Ectodermal cell (in vitro differentiated cells): ENCODE measurements at regions not wholly inside any gene's neighbourhood (a gene's known extent, or its start where the extent isn't known, plus 50 kb on each side); places are given as distances from the start of the nearest gene placed in this dataset.

Source experiments
- H3K27ac ChIP-seq: 2 replicates; pipeline ENCODE4 v1.7.0; 2013; ENCODE audit warnings: mild to moderate bottlenecking, low read depth, low read length; ENCODE audit not compliant: insufficient read depth, poor library complexity, severe bottlenecking
- H3K27me3 ChIP-seq: 2 replicates; pipeline ENCODE4 v1.7.0; 2013; ENCODE audit warnings: mild to moderate bottlenecking, low read length; ENCODE audit not compliant: insufficient read depth, control insufficient read depth, poor library complexity, severe bottlenecking
- H3K36me3 ChIP-seq: one replicate; pipeline ENCODE4 v1.7.0; 2013; ENCODE audit warnings: low read length; ENCODE audit not compliant: control insufficient read depth, insufficient read depth
- H3K4me1 ChIP-seq: one replicate; pipeline ENCODE4 v1.7.0; 2013; ENCODE audit warnings: low read length; ENCODE audit not compliant: control insufficient read depth, insufficient read depth
- H3K4me3 ChIP-seq: 2 replicates; pipeline ENCODE4 v1.7.0; 2013; ENCODE audit warnings: low read depth, low read length, control low read depth; ENCODE audit not compliant: insufficient read depth
- H3K9me3 ChIP-seq: 2 replicates; pipeline ENCODE4 v1.7.0; 2013; ENCODE audit warnings: mild to moderate bottlenecking, low read length, moderate library complexity; ENCODE audit not compliant: control insufficient read depth
- WGBS, 2 experiments: methylation state at CpG; one replicate each; pipeline ENCODE4 v1.1.7; 2013; ENCODE audit warnings: missing lambda C conversion rate in 2 of 2; 5-methylcytosine and 5-hydroxymethylcytosine counted together

DNA sequence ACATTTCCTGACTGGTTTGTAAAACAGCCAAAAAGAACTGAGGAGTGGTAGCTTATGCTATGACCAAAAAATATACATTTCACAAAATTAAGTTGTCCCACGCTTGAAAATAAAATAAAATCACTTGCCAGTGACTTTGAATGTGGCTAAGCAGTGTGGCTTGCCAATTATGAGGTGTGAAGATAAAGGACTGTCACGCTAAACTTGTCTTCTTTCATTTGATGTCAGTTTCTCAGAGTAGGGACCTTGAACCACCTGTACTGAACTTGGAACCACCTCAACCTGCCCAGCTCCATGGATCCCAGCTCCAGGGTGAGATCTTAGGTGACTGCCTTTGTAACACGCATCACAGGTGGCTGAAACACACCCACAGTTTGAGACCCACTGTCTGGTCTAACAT lies 113.7 kb upstream of the TBL1X start:
- no peak overlapping the region for H3K27ac ChIP-seq
- 92 to 96% methylated on average over 3 of the region's 3 CpGs for WGBS, 2 experiments
- H3K9me3 ChIP-seq: no peaks in the 10 kb centered on the region
- H3K4me3 ChIP-seq: no peak overlapping the region
- H3K36me3 ChIP-seq: no peaks in the 10 kb centered on the region
- H3K27me3 ChIP-seq: no peaks in the 10 kb centered on the region
- H3K4me1 ChIP-seq: no peaks in the 10 kb centered on the region

DNA sequence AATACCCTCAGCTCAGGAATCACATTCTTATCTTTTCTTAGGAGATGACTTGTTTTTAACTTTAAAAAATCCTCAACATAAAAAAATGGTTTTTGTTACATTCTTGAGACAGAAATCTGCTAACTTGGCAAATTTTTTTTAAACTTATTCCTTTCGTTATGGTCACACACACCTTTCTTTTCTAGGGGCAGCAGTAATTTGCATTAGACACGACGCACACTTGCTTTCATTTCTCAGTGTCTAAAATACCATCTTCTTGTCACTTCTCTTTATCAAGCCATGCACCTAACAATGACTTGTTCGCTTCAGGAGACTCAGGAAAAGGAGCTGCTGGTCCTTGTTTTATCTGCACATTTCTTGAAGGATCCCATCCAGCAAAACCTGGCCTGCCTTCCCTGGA lies 112.6 kb upstream of the TBL1X start:
- H3K36me3 ChIP-seq: no peaks in the 10 kb centered on the region
- no peaks in the 10 kb centered on the region for H3K4me1 ChIP-seq
- no peaks in the 10 kb centered on the region for H3K27me3 ChIP-seq
- H3K4me3 ChIP-seq: no peak overlapping the region
- H3K27ac ChIP-seq: no peak overlapping the region
- H3K9me3 ChIP-seq: no peaks in the 10 kb centered on the region
- 92 to 93% methylated on average over 4 of the region's 4 CpGs for WGBS, 2 experiments

DNA sequence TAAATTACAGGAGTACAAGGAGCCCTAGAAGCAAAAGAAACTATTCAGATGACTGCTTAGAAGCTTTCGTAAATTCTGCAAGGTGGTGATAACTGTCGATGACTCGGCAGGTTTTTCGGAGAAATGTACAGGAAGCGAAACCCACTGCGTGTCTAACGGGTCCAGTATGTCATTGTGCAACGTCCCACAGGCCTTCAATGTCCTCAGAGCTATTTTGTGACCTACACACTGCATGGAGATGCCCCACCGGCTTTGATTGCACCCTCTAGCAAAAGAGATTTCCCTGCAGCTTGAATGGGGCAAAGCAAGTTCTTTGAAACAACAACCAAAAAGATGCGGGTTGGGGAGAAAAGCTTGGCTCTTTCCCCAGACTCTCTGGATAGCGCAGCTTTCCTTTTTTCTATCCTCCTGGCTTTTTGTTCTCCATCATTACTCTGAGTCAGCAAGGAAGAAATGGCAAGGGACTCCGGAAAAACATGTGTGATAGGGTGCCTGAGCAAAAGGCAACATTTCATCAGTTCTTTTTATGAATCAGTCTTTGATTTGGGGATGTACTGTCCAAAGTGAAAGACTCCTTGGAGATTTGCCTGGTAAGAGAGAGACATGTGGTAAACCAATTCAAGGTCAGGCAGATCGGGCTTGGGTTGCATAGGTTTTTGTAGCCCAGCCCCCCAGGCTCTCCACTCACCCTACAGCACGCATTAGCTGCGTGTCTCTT lies 112.0 kb upstream of the TBL1X start:
- no peak overlapping the region for H3K4me3 ChIP-seq
- H3K27ac ChIP-seq: no peak overlapping the region
- no peaks in the 10 kb centered on the region for H3K4me1 ChIP-seq
- H3K27me3 ChIP-seq: no peaks in the 10 kb centered on the region
- WGBS, 2 experiments: 83 to 85% methylated on average over 15 of the region's 15 CpGs
- no peaks in the 10 kb centered on the region for H3K36me3 ChIP-seq
- no peaks in the 10 kb centered on the region for H3K9me3 ChIP-seq

DNA sequence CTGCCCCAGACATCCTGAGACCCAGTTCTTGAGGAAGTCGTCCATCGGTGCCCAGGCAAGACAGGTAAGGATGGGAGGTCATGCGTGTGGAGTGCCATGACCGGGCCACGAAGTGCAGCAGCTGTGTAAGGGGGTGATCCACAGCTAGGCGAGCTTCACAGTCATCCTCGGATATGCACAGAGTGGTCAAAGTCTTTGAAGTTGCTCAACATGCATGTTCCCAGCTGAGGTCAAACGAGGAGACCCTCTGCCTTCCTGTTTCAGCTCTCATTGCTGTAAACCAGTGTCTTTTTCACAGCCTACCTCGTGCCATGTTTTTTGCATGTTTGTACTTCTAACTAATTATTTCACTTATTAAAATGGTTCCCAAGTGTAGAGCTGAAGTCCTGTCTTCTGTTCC lies 109.9 kb upstream of the TBL1X start:
- H3K4me1 ChIP-seq: no peaks in the 10 kb centered on the region
- H3K27ac ChIP-seq: no peak overlapping the region
- WGBS, 2 experiments: 94 to 95% methylated on average over 9 of the region's 9 CpGs
- no peaks in the 10 kb centered on the region for H3K9me3 ChIP-seq
- no peaks in the 10 kb centered on the region for H3K36me3 ChIP-seq
- H3K4me3 ChIP-seq: no peak overlapping the region
- H3K27me3 ChIP-seq: no peaks in the 10 kb centered on the region

DNA sequence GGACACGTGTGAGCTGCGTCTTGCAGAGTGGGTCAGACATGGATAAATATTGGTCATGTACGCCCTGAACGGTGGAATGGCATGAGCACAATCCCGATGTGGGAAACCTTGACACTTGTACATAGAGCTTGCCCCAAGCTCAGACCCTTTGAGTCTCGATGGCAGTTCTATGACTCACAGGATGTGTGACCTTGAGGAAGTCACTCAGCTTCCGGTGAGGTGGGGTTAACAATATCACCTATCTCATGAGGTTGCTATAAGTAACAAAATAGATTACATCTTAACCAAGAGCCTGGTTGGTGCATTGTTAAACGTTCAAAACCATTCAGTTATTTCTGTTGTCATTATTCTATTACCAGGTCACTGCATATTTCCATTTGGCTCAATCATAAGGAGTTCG lies 109.1 kb upstream of the TBL1X start:
- no peaks in the 10 kb centered on the region for H3K27me3 ChIP-seq
- H3K27ac ChIP-seq: no peak overlapping the region
- H3K9me3 ChIP-seq: no peaks in the 10 kb centered on the region
- no peaks in the 10 kb centered on the region for H3K36me3 ChIP-seq
- H3K4me3 ChIP-seq: no peak overlapping the region
- WGBS, 2 experiments: 91 to 94% methylated on average over 7 to 9 of the region's 9 CpGs
- no peaks in the 10 kb centered on the region for H3K4me1 ChIP-seq

DNA sequence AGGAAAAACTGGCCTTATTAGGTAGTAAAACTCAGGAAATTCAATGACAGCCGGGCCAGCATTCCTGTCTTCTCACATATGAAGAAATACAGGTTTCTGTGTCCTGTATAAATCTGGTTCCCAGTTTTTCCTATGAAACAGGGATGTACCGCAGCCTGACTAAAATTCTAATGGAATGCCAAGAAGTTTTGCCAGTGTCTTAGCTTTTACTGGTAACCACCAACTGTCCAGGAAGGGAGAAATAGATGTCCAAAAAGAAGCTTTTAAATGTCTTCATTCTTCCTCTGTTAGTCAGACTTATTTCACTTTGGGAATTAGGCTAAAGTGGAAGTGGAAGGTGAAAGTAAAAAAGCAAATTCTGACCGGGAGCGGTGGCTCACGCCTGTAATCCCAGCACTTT lies 108.0 kb upstream of the TBL1X start:
- H3K36me3 ChIP-seq: no peaks in the 10 kb centered on the region
- 91 to 96% methylated on average over 5 of the region's 5 CpGs for WGBS, 2 experiments
- no peaks in the 10 kb centered on the region for H3K9me3 ChIP-seq
- no peak overlapping the region for H3K27ac ChIP-seq
- H3K27me3 ChIP-seq: no peaks in the 10 kb centered on the region
- H3K4me3 ChIP-seq: no peak overlapping the region
- no peaks in the 10 kb centered on the region for H3K4me1 ChIP-seq

DNA sequence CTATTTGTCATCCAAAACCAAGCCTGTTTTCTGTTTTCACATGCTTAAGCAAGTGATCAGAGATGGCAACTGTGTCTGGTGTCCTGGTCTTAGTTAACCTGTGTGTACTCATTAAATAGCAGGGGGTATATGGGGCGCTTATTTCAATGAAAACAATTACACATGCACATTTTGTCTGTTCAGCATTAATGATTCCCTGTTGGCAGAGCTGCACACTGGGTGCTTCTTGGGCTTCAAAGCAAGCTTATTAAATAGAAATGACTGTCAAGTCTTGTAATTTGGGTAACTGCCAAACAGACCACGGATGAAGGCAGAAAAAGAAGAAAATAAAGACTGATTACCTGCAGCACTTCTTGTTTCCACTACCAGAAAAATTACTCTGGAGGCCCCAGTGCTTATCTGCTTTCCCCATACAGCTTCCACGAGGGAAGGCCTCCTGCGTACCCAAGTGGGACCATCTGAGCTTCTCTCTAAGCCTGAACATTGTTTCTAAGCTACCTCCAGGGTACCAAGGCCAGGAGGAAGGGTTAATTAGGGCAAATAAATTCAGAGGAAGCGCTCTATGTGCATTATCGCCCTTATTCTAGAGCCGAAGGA lies 107.2 kb upstream of the TBL1X start:
- H3K27me3 ChIP-seq: no peaks in the 10 kb centered on the region
- WGBS, 2 experiments: 95 to 97% methylated on average over 5 to 7 of the region's 7 CpGs
- H3K27ac ChIP-seq: no peak overlapping the region
- H3K9me3 ChIP-seq: no peaks in the 10 kb centered on the region
- no peaks in the 10 kb centered on the region for H3K4me1 ChIP-seq
- no peaks in the 10 kb centered on the region for H3K36me3 ChIP-seq
- no peak overlapping the region for H3K4me3 ChIP-seq

DNA sequence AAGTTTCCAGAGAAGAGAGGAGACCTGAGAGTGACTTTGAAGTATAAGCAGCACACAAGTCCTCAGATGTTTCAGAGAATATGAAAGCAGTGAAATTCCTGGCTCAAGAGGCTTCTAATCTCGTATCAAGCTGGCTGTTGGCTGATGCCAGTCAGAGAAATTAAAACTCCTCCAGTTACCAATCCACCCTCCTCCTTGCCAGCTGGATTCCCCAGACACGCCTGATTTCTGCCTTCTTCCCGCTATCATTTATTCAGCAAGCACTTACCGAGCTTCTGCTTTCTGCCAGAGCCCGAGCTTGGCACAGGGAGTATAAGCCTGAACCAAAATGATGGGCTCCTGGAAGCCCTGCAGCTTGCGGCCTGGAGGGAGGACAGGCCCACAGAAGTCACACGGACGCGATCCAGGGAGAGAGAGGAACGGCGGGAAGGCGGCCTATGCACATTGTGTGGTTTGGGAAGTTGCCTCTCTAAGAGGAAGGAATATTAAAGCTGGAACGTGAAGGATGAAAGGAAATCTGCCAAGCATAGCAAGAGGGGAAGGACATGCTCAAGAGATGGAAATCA lies 102.4 kb upstream of the TBL1X start:
- Histone ChIP-seq H3K27me3 (no peaks in the 10 kb centered on the region), H3K9me3 (no peaks in the 10 kb centered on the region), H3K4me3 (no peak overlapping the region), H3K36me3 (no peaks in the 10 kb centered on the region), H3K4me1 (no peaks in the 10 kb centered on the region), H3K27ac (no peak overlapping the region)
- 93 to 97% methylated on average over 13 of the region's 13 CpGs for WGBS, 2 experiments

DNA sequence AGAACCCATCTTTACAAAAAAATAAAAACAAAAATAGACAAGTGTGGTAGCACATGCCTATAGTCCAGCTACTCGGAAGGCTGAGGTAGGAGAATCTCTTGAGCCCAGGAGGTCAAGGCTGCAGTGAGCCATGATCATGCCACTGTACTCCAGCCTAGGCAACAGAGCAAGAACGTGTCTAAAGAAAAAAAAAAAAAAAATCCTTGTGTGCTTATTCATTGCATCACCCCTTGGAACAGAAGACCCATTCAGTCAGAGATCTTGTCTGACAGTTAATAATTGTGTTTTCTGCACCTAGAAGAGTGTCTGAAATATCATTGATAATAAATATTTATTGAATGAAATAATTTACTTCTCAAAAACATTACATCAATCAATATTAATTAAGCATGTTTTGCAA lies 97.4 kb upstream of the TBL1X start:
- Histone ChIP-seq H3K27me3 (no peaks in the 10 kb centered on the region), H3K4me1 (no peaks in the 10 kb centered on the region), H3K9me3 (no peaks in the 10 kb centered on the region), H3K4me3 (no peak overlapping the region), H3K36me3 (no peaks in the 10 kb centered on the region), H3K27ac (no peak overlapping the region)
- WGBS, 2 experiments: 78 to 98% methylated on average over 2 of the region's 2 CpGs

DNA sequence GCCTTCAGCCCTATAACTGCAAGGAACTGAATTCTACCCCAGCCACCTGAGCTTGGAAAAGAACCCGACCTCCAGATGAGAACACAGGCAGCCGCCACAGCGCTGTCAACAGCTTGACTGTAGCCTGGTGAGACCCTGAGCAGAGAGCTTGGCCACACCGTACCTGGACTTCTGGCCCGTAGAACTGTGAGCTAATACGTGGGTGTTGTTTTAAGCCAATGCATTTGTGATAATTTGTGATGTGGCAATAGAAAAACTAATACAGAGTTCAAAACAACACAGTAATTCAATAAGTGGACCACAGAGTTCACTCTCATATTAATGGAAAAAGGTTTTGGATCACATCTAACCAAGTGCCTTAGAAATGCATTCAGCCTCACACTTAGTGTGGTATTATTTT lies 96.6 kb upstream of the TBL1X start:
- Histone ChIP-seq H3K9me3 (no peaks in the 10 kb centered on the region), H3K27ac (no peak overlapping the region), H3K4me1 (no peaks in the 10 kb centered on the region), H3K4me3 (no peak overlapping the region), H3K27me3 (no peaks in the 10 kb centered on the region), H3K36me3 (no peaks in the 10 kb centered on the region)
- WGBS, 2 experiments: 89 to 90% methylated on average over 4 to 6 of the region's 6 CpGs
